ENCODE measurements at regions not wholly inside any gene's neighbourhood (a gene's known extent, or its start where the extent isn't known, plus 50 kb on each side); places are given as distances from the start of the nearest gene placed in this dataset.

DNA sequence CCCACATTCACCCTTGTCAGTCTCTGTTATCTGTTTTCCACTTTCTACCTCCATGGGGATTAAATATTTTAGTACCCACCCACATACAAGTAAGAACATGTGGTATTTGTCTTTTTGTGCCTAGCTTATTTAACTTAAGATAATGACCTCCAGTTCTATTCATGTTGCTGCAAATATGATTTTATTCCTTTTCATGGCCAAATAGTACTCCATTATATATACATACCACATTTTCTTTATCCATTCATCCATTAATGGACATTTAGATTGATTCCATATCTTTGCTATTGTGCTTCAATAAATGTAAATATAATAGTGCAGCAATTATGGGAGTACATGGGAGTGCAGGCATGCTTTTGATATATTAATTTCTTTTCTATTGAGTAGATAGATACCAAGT lies 185.8 kb downstream of the RPAP3 start:
- no peaks in the 10 kb centered on the region for H3K36me3 ChIP-seq (replicated peaks in 1 of 2; ENCODE audit: control insufficient read depth in 1 of 2, insufficient read depth in 2 of 2, low read length in 1 of 2)
- no peak overlapping the region for H2AFZ ChIP-seq (ENCODE audit: low read depth)
- no peaks in the 10 kb centered on the region for H3K79me2 ChIP-seq (ENCODE audit: insufficient read depth)
- no peaks in the 10 kb centered on the region for H4K20me1 ChIP-seq (ENCODE audit: insufficient read depth)
- no peaks in the 10 kb centered on the region for H3K4me1 ChIP-seq (ENCODE audit: control insufficient read depth in 1 of 2, insufficient read depth in 2 of 2, low read depth in 1 of 2, low read length in 1 of 2)
- no peak overlapping the region for H3K4me2 ChIP-seq
- no peaks in the 10 kb centered on the region for H3K9me3 ChIP-seq
- no peaks in the 10 kb centered on the region for H3F3A ChIP-seq (replicated peaks; ENCODE audit: insufficient read depth)
- no peak for TF ChIP-seq NFIC (IDR thresholded peaks at IDR 0.05; ENCODE audit: borderline replicate concordance)
- TF ChIP-seq FOXJ3 (CRISPR knock-in tag; IDR thresholded peaks at IDR 0.05): no peak
- no peak for TF ChIP-seq REST (IDR thresholded peaks at IDR 0.05; ENCODE audit: low read depth, low read length)
- no peak for TF ChIP-seq TAF1 (IDR thresholded peaks at IDR 0.05; ENCODE audit: borderline replicate concordance, low read depth, low read length)
- TF ChIP-seq MEF2A (IDR thresholded peaks at IDR 0.05; ENCODE audit: borderline replicate concordance, low read depth): no peak
- no peak for TF ChIP-seq TEAD4 (IDR thresholded peaks at IDR 0.05; ENCODE audit: borderline replicate concordance, insufficient read depth)
- TF ChIP-seq, protein P1, sequence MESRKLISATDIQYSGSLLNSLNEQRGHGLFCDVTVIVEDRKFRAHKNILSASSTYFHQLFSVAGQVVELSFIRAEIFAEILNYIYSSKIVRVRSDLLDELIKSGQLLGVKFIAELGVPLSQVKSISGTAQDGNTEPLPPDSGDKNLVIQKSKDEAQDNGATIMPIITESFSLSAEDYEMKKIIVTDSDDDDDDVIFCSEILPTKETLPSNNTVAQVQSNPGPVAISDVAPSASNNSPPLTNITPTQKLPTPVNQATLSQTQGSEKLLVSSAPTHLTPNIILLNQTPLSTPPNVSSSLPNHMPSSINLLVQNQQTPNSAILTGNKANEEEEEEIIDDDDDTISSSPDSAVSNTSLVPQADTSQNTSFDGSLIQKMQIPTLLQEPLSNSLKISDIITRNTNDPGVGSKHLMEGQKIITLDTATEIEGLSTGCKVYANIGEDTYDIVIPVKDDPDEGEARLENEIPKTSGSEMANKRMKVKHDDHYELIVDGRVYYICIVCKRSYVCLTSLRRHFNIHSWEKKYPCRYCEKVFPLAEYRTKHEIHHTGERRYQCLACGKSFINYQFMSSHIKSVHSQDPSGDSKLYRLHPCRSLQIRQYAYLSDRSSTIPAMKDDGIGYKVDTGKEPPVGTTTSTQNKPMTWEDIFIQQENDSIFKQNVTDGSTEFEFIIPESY (IDR thresholded peaks at IDR 0.05; ENCODE audit: borderline replicate concordance, low read depth): no peak
- no peak for TF ChIP-seq RAD21 (IDR thresholded peaks at IDR 0.05; ENCODE audit: low read length)
- TF ChIP-seq, protein P2, sequence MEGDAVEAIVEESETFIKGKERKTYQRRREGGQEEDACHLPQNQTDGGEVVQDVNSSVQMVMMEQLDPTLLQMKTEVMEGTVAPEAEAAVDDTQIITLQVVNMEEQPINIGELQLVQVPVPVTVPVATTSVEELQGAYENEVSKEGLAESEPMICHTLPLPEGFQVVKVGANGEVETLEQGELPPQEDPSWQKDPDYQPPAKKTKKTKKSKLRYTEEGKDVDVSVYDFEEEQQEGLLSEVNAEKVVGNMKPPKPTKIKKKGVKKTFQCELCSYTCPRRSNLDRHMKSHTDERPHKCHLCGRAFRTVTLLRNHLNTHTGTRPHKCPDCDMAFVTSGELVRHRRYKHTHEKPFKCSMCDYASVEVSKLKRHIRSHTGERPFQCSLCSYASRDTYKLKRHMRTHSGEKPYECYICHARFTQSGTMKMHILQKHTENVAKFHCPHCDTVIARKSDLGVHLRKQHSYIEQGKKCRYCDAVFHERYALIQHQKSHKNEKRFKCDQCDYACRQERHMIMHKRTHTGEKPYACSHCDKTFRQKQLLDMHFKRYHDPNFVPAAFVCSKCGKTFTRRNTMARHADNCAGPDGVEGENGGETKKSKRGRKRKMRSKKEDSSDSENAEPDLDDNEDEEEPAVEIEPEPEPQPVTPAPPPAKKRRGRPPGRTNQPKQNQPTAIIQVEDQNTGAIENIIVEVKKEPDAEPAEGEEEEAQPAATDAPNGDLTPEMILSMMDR (IDR thresholded peaks at IDR 0.05): no peak
- no peak for TF ChIP-seq PBX3 (IDR thresholded peaks at IDR 0.05)
- TF ChIP-seq EP300 (IDR thresholded peaks at IDR 0.05; ENCODE audit: borderline replicate concordance in 1 of 2, low read depth in 1 of 2, low read length in 1 of 2): no peak
- no peak for TF ChIP-seq NRF1 (IDR thresholded peaks at IDR 0.05; ENCODE audit: low read depth, low read length)
- POLR2A ChIA-PET: no interaction called here
- no peaks in the 10 kb centered on the region for H3K9me2 ChIP-seq
- H3K9ac ChIP-seq: no peak overlapping the region
- no peak overlapping the region for H3K27ac ChIP-seq (ENCODE audit: low read depth in 2 of 2, low read length in 1 of 2)
- no peak overlapping the region for H3K4me3 ChIP-seq (ENCODE audit: low read depth in 2 of 2, low read length in 1 of 2)
- DNase-seq: no peak
- no peaks in the 10 kb centered on the region for H3K27me3 ChIP-seq (ENCODE audit: insufficient read depth)
- CTCF ChIA-PET: no interaction called here

Measured in SK-N-SH (cell line).